NCI-H1417 treated with DMSO at 0.1 percent for 48 hours (cell line): ENCODE measurements at regions not wholly inside any gene's neighbourhood (a gene's known extent, or its start where the extent isn't known, plus 50 kb on each side); places are given as distances from the start of the nearest gene placed in this dataset.

Experiments used
- DNase-seq: peaks from one replicate; lab custom pipeline; 2025; lab: John Stamatoyannopoulos, UW

DNA sequence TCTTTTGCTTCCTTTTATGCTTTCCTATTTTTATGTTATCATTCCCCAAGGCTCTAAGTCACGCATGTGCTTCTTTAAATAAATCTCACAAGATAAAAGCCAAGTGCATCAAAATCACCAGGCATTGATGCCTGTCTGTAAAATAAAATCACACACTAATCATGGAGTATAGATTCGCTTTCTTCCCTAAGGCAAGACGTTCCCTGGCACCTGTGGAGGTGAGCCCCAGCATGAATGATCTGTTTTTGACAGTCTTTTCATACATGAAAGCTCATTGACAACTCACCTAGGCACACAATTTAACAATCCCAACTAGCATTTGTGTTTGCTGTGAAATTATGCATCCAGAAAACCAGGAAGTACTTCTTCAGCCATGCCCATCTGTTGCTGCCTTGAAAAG, 146.9 kb upstream of the DMAC1 start:
- no peak for DNase-seq

DNA sequence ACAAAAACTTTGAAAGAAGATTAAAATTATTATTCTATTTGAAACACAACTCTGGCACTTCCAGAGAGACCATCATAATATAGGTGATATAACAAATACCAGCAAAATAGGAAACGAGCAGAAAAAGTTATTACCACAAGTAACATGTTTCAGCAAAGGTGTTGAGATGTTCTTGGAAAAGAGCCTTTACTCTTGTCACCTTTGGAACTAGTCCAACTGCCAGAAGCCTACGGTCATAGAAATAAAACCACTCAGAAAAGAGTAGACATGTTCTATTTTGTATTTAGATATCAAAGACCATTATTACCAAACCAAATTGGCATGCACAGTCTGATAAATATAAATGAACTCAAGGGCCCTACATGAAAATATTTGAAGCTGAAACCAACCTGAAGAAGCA, 145.0 kb upstream of the DMAC1 start:
- no peak for DNase-seq

DNA sequence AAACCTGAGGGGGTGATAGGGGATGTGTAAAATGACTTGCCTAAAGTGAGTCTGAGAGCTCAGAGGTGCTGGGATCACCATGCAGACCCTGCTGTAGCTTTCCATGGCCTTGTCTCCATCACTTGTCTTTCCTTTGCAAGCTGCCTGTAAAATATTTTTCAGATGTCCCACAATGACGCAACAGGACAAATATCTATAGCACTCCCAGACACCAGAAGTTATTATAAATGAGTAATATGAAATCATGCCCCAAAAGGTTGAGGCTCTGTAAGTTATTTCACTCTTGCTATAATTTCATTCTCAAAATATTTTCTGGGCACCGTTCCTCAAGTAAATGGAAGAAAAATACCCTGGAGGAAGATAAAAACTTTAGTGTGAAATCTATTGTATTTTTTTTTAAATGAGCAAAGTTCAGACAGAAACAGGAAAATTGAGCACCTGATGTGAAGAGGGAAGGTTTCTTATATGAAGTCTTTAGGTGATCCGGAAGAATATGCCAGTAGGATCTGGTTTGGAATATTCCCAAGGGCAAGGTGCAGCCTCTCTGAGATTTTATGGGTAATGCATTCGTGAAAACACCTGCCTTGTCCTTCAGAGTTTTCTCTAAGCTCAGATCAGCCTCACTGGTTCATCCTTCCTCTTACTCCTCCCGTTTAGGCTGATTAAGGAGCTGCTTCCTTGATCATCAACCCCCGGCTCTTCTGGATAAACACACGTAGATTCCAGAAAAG, 138.3 kb upstream of the DMAC1 start:
- no peak for DNase-seq

DNA sequence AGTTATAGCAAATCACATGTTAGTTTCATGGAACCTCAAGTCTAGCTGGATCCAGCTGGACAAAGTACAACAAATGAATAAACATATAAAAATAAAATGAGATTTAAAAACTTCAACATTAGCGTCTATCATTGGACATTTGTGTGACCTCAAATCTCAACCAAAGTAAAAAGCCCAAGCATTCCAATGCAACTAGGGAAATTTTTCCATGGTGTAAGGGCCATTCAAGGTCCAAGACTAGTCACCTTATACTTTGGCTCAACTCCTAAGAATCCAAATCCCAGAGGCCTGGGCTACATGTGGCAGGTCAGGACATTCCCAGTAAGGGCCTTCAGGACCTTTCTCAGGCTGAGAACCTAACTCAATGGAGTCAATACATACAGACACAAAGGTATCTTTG, 137.4 kb upstream of the DMAC1 start:
- no peak for DNase-seq

- no peak for DNase-seq
Measured at GRCh38 chr9:7936163-7936562, 136.6 kb upstream of the DMAC1 start.

DNA sequence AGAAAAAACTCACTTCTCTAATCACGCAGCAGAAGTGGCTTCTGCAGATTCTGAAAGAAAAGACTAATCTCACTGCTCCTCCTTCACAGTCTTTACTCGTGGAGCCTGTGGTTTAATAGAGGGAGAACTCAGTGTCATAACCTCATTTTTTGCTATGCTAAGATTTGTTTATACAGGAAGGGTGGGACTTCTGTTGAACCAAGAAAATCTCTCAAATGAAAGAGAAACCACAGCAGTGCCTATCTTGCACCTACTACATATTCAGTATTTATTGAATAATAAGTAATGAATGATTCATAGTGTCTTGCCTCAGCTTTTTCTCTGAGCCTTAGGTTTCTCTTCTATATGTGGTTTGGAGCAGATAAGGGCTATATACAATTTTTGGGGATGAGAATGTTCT, 136.1 kb upstream of the DMAC1 start:
- DNase-seq = no peak

- no peak for DNase-seq
Measured at GRCh38 chr9:7932767-7933166, 133.2 kb upstream of the DMAC1 start.

DNA sequence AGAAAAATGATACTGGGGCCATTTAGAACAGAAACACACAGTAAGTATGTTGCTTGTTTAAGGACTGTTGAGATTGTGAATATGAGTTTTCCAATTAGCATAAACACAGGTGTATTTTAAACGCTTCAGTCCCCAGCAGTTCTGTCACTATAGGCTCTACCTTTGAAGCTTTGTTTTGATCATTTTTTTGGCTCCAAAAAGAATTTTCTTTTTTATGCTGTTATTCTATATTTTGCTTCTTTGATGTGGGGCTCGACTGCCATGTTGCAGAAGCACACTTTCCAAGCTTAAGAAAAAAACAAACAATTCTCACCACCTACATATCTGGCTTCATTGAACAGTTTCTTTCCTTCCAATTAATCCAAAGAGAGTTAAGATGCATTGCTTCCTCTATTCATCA, 131.0 kb upstream of the DMAC1 start:
- DNase-seq = no peak

DNA sequence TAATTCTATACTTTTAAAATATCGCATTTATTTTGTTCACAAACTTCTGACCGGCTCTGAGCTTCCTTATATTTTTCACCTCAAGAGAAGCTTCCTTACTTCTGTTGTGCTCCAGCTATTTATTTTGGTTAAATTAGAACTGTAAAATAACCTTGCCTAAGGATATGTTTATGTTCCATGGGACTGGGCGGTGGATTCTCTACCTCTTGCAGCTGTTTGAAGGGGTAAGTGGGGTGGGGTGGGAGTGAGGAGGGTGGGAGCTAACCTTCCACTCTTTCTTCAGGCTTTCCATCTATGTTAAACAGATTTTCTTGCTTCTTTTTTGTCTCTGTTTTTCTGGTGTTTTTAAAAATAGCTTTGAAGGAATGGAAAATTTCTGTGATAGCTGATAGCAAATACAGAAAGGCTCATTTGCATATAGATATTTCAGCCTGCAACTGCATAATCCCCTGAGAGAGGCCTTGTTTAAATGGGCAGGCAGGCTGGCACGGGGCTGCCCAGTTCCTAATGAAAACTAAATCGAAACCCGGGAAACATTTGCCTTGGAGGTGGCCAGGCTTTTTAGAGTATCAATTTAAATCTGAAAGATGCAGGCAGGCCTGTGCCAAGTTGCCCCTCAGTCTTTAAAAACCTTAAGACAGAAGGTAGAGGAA, 122.1 kb upstream of the DMAC1 start:
- no peak for DNase-seq

DNA sequence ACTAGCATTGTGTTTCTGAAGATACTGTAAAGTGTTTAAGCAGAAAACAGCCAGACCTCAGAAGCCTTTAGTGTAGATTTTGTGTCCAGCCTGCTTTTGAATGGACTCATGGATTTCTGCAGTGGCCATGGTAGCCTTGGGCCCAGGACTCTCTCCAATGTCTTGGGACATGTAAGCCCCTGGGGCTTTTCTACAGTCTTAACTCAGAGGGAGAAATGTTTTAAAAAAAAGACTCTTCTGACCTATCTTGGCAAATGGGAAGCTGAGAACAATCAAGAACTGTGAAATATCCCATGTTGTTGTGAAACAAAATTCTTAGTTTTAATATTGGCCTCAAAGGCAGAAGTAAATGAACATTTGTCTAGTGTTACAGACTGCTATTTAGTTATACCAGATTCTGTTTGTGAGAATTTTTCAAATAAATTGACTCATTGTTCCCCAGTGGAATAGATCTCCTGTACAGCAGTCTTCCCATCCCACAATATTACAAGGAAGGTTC, 112.5 kb upstream of the DMAC1 start:
- no peak for DNase-seq

DNA sequence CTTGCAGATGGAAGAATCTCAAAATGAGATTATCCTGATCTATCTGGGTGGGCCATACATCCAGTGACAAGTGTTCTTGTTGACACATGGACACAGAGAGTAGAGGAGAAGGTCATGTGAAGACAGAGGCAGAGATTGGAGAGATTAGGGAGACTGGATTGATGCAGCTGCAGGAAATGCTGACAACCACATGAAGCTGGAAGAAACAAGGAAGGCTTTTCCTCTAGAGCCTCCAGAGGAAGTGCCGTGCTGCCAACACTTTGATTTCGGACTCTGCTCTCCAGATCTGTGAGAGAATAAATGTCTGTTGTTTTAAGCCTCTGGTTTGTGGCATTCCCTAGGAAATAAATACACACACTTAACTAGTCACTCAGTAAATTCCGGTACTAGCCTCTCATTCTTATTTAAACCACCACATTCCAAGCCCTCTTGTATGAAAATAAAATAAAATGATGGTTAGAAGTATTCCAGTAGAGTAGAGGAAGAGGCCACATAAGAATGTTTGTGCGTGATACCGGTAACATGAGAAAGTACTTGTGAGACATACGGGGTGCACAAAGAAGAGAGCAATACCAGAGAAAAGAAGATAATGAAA, 110.9 kb upstream of the DMAC1 start:
- DNase-seq = no peak

- no peak for DNase-seq
Measured at GRCh38 chr9:7909537-7909936, 110.0 kb upstream of the DMAC1 start.

DNA sequence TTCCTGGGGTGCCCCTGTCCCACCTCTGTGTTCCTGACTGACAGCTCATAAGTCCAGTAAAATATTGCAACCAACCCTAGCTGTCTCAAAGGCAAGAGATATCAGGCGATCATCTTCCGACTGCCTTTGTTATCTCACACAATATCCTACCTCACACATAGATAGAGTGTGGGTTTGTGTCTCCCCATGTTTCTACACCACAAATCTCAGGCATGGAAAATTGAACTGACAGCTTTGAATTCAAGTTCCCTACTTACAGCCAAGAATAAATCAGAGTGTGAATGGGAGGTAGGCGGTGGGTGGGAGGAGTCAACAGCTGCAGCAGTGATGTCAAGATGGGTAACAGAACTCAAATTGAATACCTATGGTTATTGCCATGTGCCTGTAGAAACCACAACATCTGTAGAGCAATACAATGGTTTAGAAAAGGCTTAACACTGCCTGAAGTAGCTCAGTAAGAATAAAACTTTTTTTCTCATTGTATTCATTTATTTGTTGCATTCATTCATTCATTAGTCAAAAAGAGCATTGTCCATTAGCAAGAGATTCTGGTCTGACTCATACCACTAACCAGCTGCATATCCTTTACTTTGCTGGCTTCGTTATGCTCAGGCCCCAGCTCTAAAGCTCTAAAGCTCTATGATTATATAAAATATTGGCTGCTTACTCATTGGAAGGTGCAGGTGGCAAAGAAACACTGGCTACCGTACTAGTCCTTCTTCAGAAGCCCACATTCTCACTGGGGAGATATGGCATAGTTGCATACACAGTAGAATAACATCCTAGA, 108.2 kb upstream of the DMAC1 start:
- no peak for DNase-seq

DNA sequence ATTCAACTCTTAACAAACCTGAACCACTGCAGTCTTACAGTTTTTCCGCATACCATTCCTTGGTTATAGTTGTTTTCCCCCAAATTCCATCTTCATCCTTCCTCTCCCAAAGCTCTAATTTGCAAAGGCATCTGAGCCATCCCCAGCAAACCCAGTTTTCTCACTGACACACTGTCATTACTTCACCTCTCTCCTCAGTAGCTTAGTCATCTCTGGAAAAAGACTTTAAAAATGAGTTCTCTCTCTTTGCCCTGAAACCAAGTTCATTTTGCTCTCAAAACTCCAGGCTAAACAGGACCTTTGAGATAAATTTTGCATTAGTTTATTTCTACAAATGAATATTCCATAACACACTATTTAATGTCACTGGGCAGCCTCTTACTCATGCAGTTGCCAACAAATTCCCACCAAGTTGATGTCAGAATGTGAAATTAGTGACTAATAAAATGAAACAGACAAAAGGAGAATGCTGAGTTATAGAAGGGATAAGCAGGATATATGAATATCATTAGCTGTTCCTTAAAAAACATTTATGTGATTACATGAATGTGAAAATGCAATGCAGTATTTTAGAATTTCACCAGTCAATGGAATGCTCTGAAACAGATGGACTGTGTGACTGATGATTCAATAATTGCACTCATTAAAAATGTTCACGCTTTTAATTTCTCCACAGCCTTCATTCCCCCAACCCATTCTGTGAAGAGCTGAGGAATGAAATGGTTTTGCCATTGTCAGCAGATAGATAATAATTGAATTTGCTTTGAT, 107.4 kb upstream of the DMAC1 start:
- DNase-seq = no peak

DNA sequence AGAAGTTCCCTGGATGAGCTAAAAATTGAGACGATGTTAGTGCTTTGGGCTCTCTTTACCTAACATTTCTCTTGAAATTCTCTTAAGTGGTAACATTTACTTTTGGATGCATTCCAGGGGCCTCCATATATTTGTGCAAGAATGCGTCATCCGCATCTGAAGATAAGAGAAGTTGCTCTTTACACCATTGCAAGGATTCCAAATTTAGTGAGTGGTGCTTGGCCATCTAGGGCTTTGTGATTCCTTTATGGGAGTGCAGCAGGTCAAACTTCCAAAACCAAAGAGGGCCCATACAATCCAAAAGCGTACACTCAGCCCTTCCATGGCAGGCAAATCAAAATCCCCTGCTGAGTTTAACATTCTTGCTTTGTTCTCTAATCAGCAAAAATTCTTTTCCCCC, 102.0 kb upstream of the DMAC1 start:
- no peak for DNase-seq

- no peak for DNase-seq
Measured at GRCh38 chr9:7900541-7900940, 101.0 kb upstream of the DMAC1 start.

DNA sequence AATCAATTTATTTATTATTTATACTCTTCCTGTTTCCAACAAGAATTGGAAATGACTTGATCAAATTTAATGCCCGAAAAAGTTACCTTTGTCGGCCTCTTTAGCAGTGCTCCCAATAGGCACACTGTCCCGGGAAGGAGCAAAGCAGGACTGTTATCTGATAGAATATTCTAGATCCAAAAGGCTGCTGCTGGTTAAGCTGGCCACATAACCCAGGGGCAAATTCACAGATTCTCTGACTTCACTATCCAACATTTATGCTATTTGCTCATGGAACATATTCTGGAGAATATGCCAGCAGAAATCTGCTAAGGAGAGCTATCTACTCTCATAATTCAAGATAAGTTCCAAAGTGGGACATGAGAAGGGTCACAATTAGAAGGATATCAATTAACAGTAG, 100.2 kb upstream of the DMAC1 start:
- DNase-seq = no peak

GRCh38 chr9:7894231-7894630, 94.7 kb upstream of the DMAC1 start:
- DNase-seq = no peak

GRCh38 chr9:7892975-7893374, 93.4 kb upstream of the DMAC1 start:
- DNase-seq = no peak

DNA sequence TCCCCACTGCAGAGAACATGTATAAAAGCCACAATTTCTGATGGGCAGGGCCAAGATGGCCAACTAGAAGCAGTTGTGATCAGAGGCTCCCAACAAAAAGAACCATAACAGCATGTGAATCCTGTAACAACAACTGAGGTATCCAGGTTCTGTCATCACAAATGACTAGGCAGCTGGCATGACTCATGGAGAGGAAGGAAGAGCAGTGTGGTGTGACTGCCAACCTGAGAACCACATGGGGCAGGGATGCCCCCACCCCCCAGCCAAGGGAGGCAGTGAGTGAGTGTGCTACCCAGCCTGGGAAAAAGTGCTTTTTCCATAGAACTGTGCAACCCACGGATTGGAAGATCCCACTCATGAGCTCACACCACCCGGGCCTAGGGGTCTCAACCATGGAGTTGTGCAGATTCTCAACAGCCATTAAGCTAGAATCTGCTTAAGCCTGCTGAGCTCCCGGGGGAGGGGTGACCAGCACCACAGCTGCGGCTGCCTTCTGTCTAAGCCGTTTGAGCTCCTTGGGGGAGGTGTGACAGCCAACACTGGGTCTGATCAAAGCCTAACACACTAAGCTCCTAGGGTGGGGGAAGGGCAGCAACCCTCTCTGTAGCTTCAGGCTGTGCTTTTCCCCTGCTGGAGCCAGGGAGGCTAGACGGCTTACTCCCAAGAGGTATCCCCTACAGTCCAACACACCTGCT, 80.1 kb upstream of the DMAC1 start:
- no peak for DNase-seq
